ENCODE measurements at regions not wholly inside any gene's neighbourhood (a gene's known extent, or its start where the extent isn't known, plus 50 kb on each side); places are given as distances from the start of the nearest gene placed in this dataset.
"Not testable (repeated sequence)": the region's sequence is repeated elsewhere in the genome, so short reads cannot be mapped to it uniquely, and the experiment has no call there.

- not testable (repeated sequence) for ATAC-seq
These were observed 102.8 kb downstream of the POTEB start for GRCh38 chr15:21774760-21775159.

- not testable (repeated sequence) for ATAC-seq
These were observed 111.0 kb downstream of the POTEB start for GRCh38 chr15:21766524-21766923.

DNA sequence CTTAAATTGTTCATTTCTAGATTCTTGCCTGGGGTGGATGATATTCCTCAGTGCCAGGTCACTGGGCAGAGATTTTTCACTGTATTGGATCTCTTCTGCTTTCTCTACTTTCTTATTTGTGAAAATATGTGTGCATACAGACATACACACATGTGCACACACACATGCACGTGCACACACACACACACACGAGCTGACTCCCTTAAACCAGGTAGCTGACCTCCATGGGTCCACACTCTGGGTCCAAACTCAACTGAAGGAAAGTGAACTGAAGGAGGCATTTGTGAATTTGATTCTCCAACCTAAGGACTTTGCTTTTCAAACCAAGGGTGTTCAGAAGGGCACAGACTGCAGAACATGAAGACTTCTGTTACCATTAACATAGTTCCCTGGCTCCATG is 113.8 kb downstream of the POTEB start:
- ATAC-seq, result not testable (repeated sequence)

GRCh38 chr15:21760250-21761023 is 117.1 kb downstream of the POTEB start:
- ATAC-seq, result not testable (repeated sequence)

- ATAC-seq, result not testable (repeated sequence)
These were observed 118.0 kb downstream of the POTEB start for GRCh38 chr15:21759401-21760165.

DNA sequence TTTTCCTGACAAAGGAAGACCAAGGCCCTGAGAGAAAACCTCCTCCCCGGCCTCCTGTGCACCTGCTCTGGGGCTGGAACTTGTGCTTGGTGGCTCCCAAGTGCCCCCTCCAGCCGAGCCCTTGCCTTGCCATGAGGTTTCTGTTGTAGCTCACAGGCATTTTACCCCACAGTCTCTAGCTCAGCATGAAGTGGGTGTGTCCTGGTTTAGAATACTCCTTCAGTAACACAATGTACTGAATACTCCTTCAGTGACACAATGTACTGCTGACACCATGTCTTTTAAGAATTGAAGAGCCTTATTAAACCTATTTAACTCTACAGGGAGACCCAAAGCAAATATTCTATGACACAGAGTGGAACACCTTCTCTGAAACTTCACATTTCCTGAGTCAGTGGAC is 123.7 kb downstream of the POTEB start:
- not testable (repeated sequence) for ATAC-seq

DNA sequence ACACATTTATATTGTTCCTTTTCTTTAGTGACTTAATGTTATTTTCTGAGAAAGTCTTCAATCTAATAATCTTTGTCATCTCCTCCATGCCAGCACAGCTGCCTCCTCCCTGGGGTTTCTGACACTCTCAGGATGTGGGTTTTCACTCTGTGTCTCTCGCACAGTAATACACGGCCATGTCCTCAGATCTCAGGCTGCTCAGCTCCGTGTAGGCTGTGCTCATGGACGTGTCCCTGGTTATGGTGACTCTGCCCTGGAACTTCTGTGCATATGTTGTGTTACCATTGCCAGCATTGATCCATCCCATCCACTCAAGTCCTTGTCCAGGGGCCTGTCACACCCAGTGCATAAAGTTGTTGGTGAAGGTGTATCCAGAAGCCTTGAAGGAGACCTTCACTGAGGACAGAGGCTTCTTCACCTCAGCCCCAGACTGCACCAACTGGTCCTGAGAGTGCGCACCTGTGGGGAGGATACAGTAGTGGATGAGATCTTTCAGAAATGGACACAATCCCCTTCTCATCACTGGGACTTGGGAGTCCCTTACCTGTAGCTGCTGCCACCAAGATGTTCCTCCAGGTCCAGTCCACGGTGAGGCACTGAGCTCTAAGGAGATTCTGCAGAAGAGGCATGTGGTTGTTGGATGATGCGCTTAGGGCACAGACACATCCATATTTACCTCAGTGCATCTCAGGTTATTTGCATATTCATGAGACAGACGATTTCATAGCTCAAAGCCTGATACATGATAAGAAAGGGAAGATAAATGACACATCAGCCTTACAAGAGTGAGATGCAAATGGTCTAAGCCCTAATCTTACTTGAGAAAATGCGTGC is 125.2 kb downstream of the POTEB start:
- not testable (repeated sequence) for ATAC-seq

GRCh38 chr15:21749173-21749572 is 128.4 kb downstream of the POTEB start:
- ATAC-seq, result not testable (repeated sequence)

GRCh38 chr15:21744245-21744915 is 133.2 kb downstream of the POTEB start:
- not testable (repeated sequence) for ATAC-seq

DNA sequence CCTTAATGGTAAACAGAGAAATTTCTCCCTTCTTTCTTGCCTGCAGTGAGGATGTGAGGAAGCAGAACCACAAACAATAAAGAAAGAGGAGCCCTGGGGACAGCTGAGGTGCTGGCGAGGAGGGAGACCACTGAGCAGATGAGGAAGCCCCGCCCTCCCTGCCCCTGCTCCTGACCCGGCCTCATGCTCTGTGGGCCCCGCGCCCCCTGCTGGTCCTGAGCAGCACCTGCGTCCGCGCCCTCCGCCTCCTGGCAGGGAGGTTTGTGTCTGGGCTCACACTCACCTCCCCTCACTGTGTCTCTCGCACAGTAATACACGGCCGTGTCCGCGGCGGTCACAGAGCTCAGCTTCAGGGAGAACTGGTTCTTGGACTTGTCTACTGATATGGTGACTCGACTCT is 135.5 kb downstream of the POTEB start:
- 0 out of 3 replicates have a peak, but pooled peaks have one; percentile 40 for ATAC-seq

DNA sequence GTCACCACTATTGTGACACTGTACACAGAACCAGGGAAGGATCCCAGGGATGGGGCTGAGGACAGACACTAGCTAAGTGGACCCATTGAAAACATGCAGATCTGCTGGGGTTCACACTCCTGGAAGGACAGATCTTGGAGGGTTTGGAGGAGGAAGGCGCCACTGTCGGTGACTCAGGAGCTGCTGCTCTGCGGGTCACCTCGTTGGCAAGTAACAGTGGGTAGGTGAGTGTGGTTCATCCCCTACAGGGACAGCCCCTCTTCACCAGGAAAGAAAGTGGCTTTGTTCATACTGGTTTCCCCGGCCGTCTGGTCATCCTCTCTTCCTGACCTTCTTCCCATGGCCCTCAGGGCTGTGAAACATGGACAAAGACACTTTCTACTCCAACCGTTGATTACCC is 139.5 kb downstream of the POTEB start:
- ATAC-seq, result not testable (repeated sequence)

DNA sequence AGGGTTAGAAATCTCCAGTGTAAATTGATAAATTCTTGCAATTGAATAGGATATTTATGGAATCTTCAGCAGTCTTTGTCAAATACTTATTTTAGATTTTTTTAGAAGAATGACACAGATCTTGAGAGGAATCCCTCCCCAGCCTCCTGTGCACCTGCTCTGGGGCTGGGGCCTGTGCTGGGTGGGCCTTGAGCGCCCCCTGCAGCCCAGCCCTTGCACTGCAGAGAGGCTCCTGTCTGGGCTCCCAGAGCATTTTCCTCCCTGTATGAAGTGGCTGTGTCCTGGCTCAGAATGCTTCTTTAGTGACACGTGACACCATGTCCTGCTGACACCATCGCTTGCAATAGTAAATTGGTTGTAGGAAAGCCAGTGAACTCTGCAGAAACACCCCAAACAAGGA is 141.1 kb downstream of the POTEB start:
- ATAC-seq, result not testable (repeated sequence)

GRCh38 chr15:21735837-21736236 is 141.7 kb downstream of the POTEB start:
- ATAC-seq, result not testable (repeated sequence)

GRCh38 chr15:21735368-21735767 is 142.2 kb downstream of the POTEB start:
- ATAC-seq, result not testable (repeated sequence)

DNA sequence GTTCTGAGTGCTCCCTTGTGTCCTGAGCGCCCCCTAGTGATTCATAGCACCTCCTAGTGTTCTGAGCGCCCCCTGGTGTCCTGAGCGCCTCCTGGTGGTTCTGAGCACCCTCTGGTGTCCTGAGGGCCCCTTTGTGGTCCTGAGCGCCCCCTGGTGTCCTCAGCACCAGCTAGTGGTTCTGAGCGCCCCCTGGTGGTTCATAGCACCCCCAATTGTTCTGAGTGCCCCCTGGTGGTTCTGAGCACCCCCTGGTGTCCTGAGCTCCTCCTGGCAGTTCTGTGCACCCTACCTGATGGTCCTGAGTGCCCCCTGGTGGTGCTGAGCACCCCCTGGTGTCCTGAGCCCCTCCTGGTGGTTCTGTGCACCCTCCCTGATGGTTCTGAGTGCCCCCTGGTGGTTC is 146.0 kb downstream of the POTEB start:
- not testable (repeated sequence) for ATAC-seq

DNA sequence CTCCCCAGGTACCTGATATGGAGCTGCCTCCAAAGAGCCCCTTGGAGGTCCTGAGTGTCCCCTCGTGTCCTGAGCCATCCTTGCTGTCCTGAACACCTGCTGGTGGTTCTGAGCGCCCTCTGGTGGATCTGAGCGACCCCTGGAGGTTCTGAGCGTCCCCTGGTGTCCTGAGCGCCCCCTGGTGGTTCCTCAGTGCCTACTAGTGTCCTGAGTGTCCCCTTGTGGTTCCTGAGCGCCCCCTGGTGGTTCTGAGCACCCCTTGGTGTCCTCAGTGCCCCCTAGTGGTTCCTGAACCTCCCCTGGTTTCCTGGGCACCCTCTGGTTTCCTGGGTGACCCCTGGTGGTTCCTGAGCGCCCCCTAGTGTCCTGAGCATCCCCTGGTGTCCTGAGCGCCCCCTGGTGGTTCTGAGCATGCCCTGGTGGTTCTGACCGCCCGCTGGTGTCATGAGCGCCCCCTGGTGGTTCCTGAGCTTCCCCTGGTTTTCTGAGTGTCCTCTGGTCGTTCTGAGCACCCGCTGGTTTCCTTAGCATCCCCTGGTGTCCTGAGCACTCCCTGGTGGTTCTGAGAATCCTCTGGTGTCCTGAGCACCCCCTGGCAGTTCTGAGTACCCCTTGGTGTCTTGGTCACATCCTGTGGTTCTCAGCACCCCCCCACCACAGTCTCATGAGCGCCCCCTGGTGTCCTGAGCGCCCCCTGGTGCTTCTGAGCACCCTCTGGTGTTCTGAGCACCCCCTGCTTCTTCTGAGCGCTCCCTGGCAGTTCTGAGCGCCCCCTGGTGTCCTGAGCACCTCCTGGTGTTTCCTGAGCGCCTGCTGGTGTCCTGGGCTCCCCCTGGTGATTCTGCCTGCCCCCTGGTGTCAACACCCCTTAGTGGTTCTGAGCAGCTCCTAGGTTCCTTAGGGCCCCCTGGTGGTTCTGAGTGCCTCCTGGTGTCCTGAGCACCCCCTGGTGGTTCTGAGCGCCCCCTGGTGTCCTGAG is 146.8 kb downstream of the POTEB start:
- not testable (repeated sequence) for ATAC-seq

- ATAC-seq, result not testable (repeated sequence)
These were observed 152.5 kb downstream of the POTEB start for GRCh38 chr15:21724988-21725387.

- ATAC-seq, result not testable (repeated sequence)
These were observed 156.4 kb downstream of the POTEB start for GRCh38 chr15:21721115-21721514.

GRCh38 chr15:21718779-21719178 is 158.8 kb downstream of the POTEB start:
- not testable (repeated sequence) for ATAC-seq

DNA sequence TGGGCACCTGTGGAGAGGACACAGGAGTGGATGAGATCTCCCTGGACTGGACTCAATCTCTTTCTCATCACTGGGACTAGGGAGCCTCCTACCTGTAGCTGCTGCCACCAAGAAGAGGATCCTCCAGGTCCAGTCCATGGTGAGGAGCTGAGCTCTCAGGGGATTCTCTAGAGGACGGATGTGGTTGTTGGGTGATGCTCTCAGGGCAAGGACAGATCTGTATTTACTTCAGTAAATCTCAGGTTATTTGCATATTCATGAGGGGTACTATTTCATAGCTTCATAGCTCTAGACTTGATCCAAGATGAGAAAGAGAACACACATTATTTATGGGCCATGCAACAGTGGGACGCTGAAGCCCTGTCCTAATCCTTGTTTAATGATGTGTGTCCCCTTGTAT is 159.4 kb downstream of the POTEB start:
- not testable (repeated sequence) for ATAC-seq

DNA sequence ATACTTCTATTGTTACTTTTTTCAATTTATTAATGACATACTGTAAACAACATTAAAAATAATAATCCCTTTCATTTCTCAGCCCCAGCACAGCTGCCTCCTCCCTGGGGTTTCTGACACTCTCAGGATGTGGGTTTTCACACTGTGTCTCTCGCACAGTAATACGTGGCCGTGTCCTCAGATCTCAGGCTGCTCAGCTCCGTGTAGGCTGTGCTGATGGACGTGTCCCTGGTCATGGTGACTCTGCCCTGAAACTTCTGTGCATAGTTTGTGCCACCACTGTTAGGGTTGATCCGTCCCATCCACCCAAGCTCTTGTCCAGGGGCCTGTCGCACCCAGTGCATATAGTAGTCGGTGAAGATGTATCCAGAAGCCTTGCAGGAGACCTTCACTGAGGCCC is 159.9 kb downstream of the POTEB start:
- not testable (repeated sequence) for ATAC-seq
